ENCODE measurements at regions not wholly inside any gene's neighbourhood (a gene's known extent, or its start where the extent isn't known, plus 50 kb on each side); places are given as distances from the start of the nearest gene placed in this dataset.

GRCh38 chr3:167151636-167152035 is 228.5 kb downstream of the ZBBX start:
- Mint-ChIP-seq H3K9me3 (peaks cover 13 to 32% (median 17%) of the 10 kb centered on the region in 7 donors), H3K36me3 (no peaks in the 10 kb centered on the region), H3K27ac (no peak overlapping the region), H3K4me1 (peaks cover 25% of the 10 kb centered on the region), H3K27me3 (ENCODE audit: low read depth in 3 of 3) (no peaks in the 10 kb centered on the region), H3K4me3 (no peak overlapping the region)
- TF ChIP-seq CTCF (IDR thresholded peaks at IDR 0.05) = no peak
- H3K27ac ChIP-seq (ENCODE audit: low read depth in 1 of 2, low read length in 2 of 2) = no peak overlapping the region
- no peak for DNase-seq
- no peaks in the 10 kb centered on the region for H3K27me3 ChIP-seq (ENCODE audit: control insufficient read depth in 2 of 2, insufficient read depth in 2 of 2, low read length in 2 of 2)
- H3K79me2 ChIP-seq (ENCODE audit: insufficient read depth, low read length) = no peaks in the 10 kb centered on the region
- peaks cover 16 to 29% of the 10 kb centered on the region in 2 donors for H3K4me1 ChIP-seq (ENCODE audit: control insufficient read depth in 1 of 2, insufficient read depth in 2 of 2, low read length in 2 of 2)
- no peak overlapping the region for H3K4me2 ChIP-seq (replicated peaks; ENCODE audit: extremely low read depth, low read length, poor library complexity, severe bottlenecking)
- intact Hi-C loops (cut with micrococcal nuclease) = no loop called here
- H4K20me1 ChIP-seq (ENCODE audit: insufficient read depth, low read length) = no peaks in the 10 kb centered on the region
- no peak overlapping the region for H2AFZ ChIP-seq (ENCODE audit: insufficient read depth, low read depth, low read length, poor library complexity, severe bottlenecking)
- peaks cover 15 to 21% of the 10 kb centered on the region in 2 donors for H3K9me3 ChIP-seq (replicated peaks in 1 of 2; ENCODE audit: control insufficient read depth in 1 of 2, insufficient read depth in 1 of 2, low read length in 2 of 2)
- H3K4me3 ChIP-seq (replicated peaks in 1 of 3; ENCODE audit: low read depth in 2 of 3, low read length in 3 of 3) = no peak overlapping the region
- H3K36me3 ChIP-seq (replicated peaks in 1 of 2; ENCODE audit: control insufficient read depth in 1 of 2, insufficient read depth in 2 of 2, low read length in 2 of 2) = no peaks in the 10 kb centered on the region
- no CpG with 5 or more reads among the region's 2 CpGs for WGBS (ENCODE audit: insufficient coverage)
- no peak overlapping the region for H3K9ac ChIP-seq (ENCODE audit: insufficient read depth, low read length, poor library complexity, severe bottlenecking)

GRCh38 chr3:167148136-167148535 is 232.0 kb downstream of the ZBBX start:
- peaks cover 30% of the 10 kb centered on the region for H3K4me1 Mint-ChIP-seq
- no peak for TF ChIP-seq CTCF (IDR thresholded peaks at IDR 0.05)
- no peak overlapping the region for H2AFZ ChIP-seq (ENCODE audit: insufficient read depth, low read depth, low read length, poor library complexity, severe bottlenecking)
- peak; percentile 3 to 54 (median 26) for DNase-seq
- no peaks in the 10 kb centered on the region for H4K20me1 ChIP-seq (ENCODE audit: insufficient read depth, low read length)
- peak overlapping the region in 1 of 3 experiments; percentile 23 for H3K4me3 ChIP-seq (replicated peaks in 1 of 3; ENCODE audit: low read depth in 2 of 3, low read length in 3 of 3)
- peaks cover 0 to 3% of the 10 kb centered on the region in 2 donors for H3K36me3 Mint-ChIP-seq
- no peak overlapping the region for H3K9ac ChIP-seq (ENCODE audit: insufficient read depth, low read length, poor library complexity, severe bottlenecking)
- intact Hi-C loops (cut with micrococcal nuclease) = no loop called here
- H3K27me3 Mint-ChIP-seq (ENCODE audit: low read depth in 3 of 3) = peaks cover 0 to 1% (median 0%) of the 10 kb centered on the region in 3 donors
- no peaks in the 10 kb centered on the region for H3K79me2 ChIP-seq (ENCODE audit: insufficient read depth, low read length)
- H3K27ac Mint-ChIP-seq = peak overlapping the region in 6 of 7 donors; percentile 16 to 87 (median 64)
- H3K27me3 ChIP-seq (ENCODE audit: control insufficient read depth in 2 of 2, insufficient read depth in 2 of 2, low read length in 2 of 2) = no peaks in the 10 kb centered on the region
- H3K27ac ChIP-seq (ENCODE audit: low read depth in 1 of 2, low read length in 2 of 2) = peak overlapping the region in 1 of 2 donors; percentile 62
- H3K9me3 Mint-ChIP-seq = peaks cover 0 to 8% (median 4%) of the 10 kb centered on the region in 7 donors
- peak overlapping the region in 1 of 2 donors; percentile 1 for H3K4me3 Mint-ChIP-seq
- peak overlapping the region; percentile 14 for H3K4me2 ChIP-seq (replicated peaks; ENCODE audit: extremely low read depth, low read length, poor library complexity, severe bottlenecking)
- H3K36me3 ChIP-seq (replicated peaks in 1 of 2; ENCODE audit: control insufficient read depth in 1 of 2, insufficient read depth in 2 of 2, low read length in 2 of 2) = no peaks in the 10 kb centered on the region
- no peaks in the 10 kb centered on the region for H3K9me3 ChIP-seq (replicated peaks in 1 of 2; ENCODE audit: control insufficient read depth in 1 of 2, insufficient read depth in 1 of 2, low read length in 2 of 2)
- H3K4me1 ChIP-seq (ENCODE audit: control insufficient read depth in 1 of 2, insufficient read depth in 2 of 2, low read length in 2 of 2) = peaks cover 16 to 30% of the 10 kb centered on the region in 2 donors
- WGBS (ENCODE audit: insufficient coverage) = 10% methylated on average over 3 of the region's 4 CpGs

Data from CD14-positive monocyte (primary cell).